GM12875 (cell line): ENCODE measurements at regions not wholly inside any gene's neighbourhood (a gene's known extent, or its start where the extent isn't known, plus 50 kb on each side); places are given as distances from the start of the nearest gene placed in this dataset.

ENCODE experiments used
- H3K4me3 ChIP-seq: one replicate; pipeline ENCODE4 v1.5.1; 2011; ENCODE audit warnings: low read depth, low read length, control low read depth
- CTCF ChIP-seq: IDR thresholded peaks from 2 replicates; pipeline ENCODE4 v1.5.1; 2011; ENCODE audit warnings: low read depth, mild to moderate bottlenecking, control low read depth, inconsistent platforms, low read length, moderate library complexity, borderline replicate concordance; ENCODE audit not compliant: insufficient read depth

DNA sequence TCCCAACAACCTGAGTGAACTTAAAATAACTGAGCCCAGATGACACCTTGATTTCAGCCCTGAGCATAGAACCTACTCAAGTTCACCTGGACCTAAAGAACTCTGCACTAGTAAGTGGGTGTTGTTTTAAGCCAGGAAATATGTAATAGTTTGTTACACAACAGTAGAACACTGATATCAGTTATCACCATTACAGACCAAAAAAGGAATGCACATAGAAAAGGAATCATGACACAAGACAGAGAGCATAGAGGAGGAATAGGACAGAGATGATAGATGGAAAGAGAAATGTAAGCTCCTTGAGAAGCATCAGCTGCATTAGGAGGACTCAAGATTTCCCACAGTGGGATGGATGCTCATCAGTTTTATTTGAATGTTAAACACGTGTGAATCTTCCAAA, 1096.9 kb upstream of the SEMA6A start:
- no peak overlapping the region for H3K4me3 ChIP-seq
- TF ChIP-seq CTCF = no peak

DNA sequence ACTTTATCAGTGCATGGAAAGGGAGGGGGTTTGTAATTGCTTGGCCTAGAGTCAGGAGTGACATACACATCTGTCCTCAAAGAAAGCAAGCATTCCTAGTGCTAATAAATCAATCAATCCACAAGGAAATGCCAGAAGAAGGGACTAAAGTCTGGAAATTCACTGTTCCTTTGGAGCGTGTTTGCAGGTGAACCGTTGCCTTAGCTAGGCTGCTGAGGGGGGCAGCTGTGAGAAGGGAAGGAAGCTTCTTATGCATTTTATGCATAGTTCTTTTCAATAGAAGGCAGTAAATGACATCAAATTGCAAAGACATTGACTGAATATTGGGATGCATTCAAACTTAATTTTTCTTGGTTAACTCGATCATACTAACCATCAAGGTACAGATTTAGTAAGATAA, 1092.5 kb upstream of the SEMA6A start:
- no peak overlapping the region for H3K4me3 ChIP-seq
- no peak for TF ChIP-seq CTCF

DNA sequence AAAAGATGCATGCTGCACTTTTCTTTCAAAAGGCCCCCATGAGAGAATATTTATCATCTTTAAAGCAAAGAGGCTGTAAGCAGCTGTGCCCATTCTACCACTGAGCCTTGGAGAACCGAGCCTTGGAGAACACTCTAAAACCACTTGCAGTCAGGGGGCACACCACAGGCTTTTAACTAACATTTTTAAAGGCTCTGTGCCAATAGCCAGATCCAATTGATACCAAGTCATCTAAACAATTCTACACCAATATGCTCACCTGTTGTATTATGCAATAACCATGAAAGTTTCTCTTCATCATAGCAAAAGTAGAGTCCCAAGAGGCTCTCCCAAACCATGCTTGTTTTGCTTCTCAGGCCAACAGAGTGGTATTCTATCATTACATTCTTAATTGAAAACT, 1090.5 kb upstream of the SEMA6A start:
- no peak overlapping the region for H3K4me3 ChIP-seq
- TF ChIP-seq CTCF = no peak

- TF ChIP-seq CTCF = no peak
- no peak overlapping the region for H3K4me3 ChIP-seq
These were observed 1087.7 kb upstream of the SEMA6A start for GRCh38 chr5:117662361-117662760.

DNA sequence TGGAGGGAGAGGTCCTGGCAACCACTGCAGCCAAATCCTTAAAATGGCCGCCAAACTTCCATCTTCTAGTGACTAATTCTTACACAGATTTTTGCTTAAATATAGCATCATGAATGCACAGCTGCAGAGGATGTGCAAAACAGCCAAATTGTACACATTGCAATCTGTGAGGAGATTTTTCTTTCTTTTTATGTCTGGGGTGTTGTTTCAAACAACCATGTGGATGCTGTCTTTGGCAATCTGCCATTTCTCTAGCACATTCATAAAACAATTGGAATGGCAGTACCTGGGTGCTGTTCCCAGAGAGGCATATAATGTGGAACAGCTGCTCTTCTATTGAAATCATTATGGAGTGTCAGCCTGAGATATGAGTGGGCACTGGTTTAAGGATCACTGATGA, 1082.9 kb upstream of the SEMA6A start:
- no peak overlapping the region for H3K4me3 ChIP-seq
- TF ChIP-seq CTCF = no peak

GRCh38 chr5:117652958-117653280, 1078.3 kb upstream of the SEMA6A start:
- no peak for TF ChIP-seq CTCF
- H3K4me3 ChIP-seq = no peak overlapping the region

- TF ChIP-seq CTCF = no peak
- H3K4me3 ChIP-seq = no peak overlapping the region
These were observed 1077.7 kb upstream of the SEMA6A start for GRCh38 chr5:117652036-117652957.
